Urinary bladder (tissue), 3 donors: ENCODE measurements at regions not wholly inside any gene's neighbourhood (a gene's known extent, or its start where the extent isn't known, plus 50 kb on each side); places are given as distances from the start of the nearest gene placed in this dataset.

ENCODE experiments used
- DNase-seq: peaks from one replicate; pipeline ENCODE4 v3.0.0-alpha.2; 2015; ENCODE audit errors: extremely low spot score
- H3K27ac ChIP-seq: one replicate; pipeline ENCODE4 v1.5.1; 2013; ENCODE audit warnings: low read depth, mild to moderate bottlenecking, moderate library complexity
- H3K36me3 ChIP-seq: one replicate; pipeline ENCODE4 v1.6.1; 2013; ENCODE audit warnings: mild to moderate bottlenecking, moderate library complexity; ENCODE audit not compliant: insufficient read depth
- H3K4me1 ChIP-seq: one replicate; pipeline ENCODE4 v1.6.1; 2013; ENCODE audit warnings: mild to moderate bottlenecking, moderate library complexity; ENCODE audit not compliant: insufficient read depth
- H3K4me3 ChIP-seq: one replicate; pipeline ENCODE4 v1.5.1; 2013; ENCODE audit warnings: low read depth, low read length
- WGBS: extraction: QIAGEN DNeasy Blood & Tissue Kit; methylation state at CpG from one replicate; pipeline ENCODE4 v1.1.7; 2013; 5-methylcytosine and 5-hydroxymethylcytosine counted together
- donor health status: healthy with polysubstance abuse.
- donor health status: healthy.

DNA sequence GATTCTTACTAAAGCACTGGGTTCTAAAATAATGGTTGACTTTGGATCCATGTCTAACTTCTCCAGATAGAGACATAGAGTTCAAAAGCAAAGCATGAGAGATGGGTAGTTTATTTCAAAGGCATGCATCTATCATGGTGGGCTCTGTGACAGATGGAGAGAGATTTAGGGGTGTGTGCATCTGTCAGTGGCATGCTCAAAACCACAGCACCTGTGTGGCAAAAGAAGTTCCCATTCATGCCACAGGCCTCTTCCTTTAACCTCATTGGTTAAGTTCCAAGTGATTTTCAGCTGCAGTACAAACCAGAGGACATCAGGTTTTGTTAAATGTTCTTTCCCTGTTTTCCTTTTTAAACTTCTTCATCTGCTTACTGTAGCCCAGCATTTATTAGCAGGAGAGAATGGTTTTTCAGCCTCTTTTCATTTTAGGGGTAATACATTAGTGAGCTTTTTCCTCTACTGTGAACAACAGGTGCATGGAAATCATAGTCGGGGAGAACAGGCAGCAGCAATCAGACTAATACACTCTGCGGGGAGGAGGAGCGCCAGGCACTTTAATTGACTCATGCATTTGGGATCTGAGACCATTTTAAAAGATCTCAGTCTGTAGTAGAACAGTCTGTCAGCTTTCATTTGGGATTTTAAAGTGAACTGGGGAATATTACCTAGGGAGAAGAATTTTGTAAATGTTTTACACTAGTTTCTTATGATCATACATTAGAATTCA lies 52.4 kb upstream of the UPP2 start:
- no peak overlapping the region for H3K27ac ChIP-seq
- no peak overlapping the region for H3K4me3 ChIP-seq
- H3K4me1 ChIP-seq, result no peaks in the 10 kb centered on the region
- no peak for DNase-seq
- WGBS, result 83% methylated on average over 3 of the region's 3 CpGs
- H3K36me3 ChIP-seq, result no peaks in the 10 kb centered on the region

DNA sequence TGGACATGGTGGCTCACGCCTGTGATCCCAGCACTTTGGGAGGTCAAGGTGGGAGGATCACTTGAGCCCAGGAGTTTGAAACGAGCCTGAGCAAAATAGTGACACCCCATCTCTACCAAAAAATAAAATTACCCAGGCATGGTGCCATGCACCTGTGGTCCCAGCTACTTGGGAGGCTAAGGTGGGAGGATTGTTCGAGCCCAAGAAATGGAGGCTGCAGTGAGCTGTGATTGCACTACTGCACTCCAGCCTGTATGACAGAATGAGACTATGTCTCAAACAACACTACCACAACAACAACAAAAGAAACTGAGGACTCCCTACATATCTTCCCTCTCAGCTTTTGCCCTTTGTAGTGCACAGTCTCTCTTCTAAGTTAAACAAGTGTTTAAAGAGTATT lies 53.3 kb upstream of the UPP2 start:
- Histone ChIP-seq H3K4me3 (no peak overlapping the region), H3K4me1 (no peaks in the 10 kb centered on the region), H3K36me3 (no peaks in the 10 kb centered on the region), H3K27ac (no peak overlapping the region)
- no peak for DNase-seq
- 90% methylated on average over 3 of the region's 3 CpGs for WGBS

DNA sequence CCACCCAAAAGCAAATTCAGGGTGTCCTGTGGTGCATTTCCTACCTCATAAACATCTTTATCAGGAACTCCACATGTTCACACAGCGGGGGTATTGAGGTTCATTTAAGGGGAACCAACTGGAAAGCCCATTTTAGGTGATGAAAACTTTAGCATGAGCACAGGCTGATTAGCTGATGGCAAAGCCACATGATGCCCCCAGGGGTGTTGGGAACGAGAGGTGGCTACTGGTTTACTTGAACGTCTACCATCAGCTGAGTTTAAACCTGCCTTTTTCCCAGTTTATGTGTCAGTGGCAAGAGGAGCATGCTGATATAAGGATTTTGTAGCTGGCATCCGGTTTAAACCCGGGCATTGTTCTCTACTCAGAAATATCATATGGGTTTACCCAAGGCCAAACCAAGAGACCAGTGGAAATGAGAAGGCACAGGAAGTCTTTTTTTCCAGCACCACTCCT lies 54.5 kb upstream of the UPP2 start:
- Histone ChIP-seq H3K4me3 (no peak overlapping the region), H3K4me1 (no peaks in the 10 kb centered on the region), H3K36me3 (no peaks in the 10 kb centered on the region), H3K27ac (no peak overlapping the region)
- no peak for DNase-seq
- WGBS, result 71% methylated on average over 5 of the region's 5 CpGs

DNA sequence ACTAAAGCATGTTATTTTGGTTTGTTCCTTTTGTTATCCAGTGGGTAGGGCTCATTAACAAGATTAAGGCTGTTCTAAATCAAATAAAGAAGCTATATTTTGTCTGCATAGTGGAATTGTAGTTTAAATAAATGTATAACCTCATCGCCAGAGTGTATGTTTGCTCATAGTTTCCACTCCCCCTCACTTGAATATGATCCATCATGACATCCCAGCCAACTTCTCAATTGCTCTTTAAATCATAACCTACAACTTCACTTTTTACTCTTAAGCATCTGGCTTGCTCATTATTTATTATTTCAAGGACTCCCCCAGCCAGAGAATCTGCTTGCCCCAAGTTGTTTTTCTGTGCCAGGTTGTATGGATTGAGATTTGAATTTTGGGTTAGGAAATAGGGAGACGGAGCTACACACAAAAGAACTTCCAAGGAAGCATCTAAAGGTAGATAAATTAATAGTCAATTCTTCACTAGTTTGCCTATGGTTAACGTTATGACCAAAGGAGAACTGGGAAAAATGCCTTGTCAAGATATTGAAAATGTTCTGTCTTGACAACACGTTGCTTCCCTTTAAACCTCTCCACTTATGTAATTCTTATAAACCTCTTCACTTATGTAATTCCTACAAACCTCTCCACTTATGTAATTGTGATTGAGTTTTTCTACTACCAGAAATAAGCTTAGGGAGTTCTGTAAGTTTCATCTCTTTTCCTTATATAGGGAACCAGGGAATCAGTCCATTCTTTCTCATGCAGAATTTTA lies 55.4 kb upstream of the UPP2 start:
- no peak overlapping the region for H3K27ac ChIP-seq
- H3K4me3 ChIP-seq, result no peak overlapping the region
- no peaks in the 10 kb centered on the region for H3K4me1 ChIP-seq
- WGBS, result 63% methylated on average over 4 of the region's 4 CpGs
- DNase-seq, result no peak
- no peaks in the 10 kb centered on the region for H3K36me3 ChIP-seq

DNA sequence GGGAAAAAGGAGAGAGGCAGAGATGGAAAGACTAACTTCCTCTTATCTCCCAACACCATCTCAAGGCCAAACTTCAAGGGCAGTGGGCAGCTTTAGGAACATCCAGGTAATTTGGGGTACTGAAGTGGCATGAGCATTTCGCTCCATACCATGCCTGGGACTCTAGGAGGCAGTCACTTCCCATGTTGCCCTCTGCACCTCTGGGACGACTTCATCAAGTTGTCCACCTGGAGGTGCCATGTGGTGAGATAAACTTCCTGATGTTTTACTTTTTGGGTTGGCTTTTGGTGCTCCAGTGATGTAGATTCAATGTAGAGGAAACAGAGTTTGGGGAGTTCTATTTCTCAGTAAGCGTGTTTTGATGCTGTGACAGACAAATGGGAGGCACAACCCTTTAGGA lies 56.3 kb upstream of the UPP2 start:
- Histone ChIP-seq H3K4me1 (no peaks in the 10 kb centered on the region), H3K27ac (no peak overlapping the region), H3K36me3 (no peaks in the 10 kb centered on the region), H3K4me3 (no peak overlapping the region)
- DNase-seq, result no peak
- 93% methylated on average over 3 of the region's 3 CpGs for WGBS

DNA sequence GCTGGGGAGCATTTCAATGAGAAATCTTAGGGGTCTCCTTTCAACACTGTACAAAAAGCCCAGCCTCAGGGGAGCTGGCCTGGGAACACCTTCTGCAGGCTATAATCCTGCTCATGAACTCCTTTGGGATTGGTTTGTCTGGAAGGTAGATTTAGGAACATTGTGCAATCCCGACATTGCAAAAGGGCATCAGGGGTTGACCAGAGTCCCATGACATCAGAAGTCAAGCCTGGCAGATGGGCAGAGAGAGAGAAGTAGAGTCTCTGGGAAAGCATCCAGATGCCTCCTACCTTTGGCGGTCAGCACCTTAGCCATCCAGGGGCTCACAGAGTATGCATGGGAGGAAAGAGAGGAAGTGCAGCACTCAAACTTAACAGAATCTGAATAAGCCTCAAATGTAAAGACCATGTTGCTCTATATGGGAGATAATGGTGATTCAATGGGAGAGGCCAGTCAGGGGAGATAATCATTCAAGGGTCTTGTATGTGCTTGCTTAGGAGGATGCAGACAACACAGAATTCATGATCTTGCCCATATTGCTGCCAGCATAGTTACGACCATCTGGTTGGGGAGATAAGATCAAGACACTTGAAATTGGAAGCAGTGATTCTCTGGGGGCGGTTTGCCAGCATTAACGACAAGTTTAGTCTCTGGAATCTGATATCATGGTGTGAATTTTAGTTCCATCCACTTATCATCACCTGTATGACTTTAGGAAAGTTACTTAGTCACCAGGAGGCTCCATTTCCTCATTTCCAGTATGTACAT lies 58.3 kb upstream of the UPP2 start:
- Histone ChIP-seq H3K36me3 (no peaks in the 10 kb centered on the region), H3K27ac (no peak overlapping the region), H3K4me3 (no peak overlapping the region), H3K4me1 (no peaks in the 10 kb centered on the region)
- no peak for DNase-seq
- WGBS, result 73% methylated on average over 5 of the region's 5 CpGs

DNA sequence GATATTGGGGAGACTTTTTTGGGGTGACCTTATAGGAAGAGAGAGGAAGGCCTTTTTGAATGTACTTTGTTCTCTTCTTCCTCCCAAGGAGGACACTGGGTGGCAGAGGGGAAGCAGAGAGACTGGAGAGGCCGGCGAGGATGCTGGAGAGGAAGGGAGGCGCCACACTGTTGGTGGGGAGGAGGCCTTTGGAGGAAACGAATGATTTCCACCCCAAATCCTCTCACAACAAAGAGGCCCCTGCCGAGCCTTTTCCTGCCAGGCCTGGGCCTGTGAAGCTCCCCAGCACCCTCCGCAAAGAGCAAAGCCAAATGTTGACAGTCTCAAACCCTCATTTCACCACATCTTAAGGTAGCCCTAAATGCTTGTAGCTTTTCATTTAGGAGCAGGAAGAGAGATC lies 59.0 kb upstream of the UPP2 start:
- Histone ChIP-seq H3K27ac (no peak overlapping the region), H3K4me1 (no peaks in the 10 kb centered on the region), H3K36me3 (no peaks in the 10 kb centered on the region), H3K4me3 (no peak overlapping the region)
- WGBS, result 73% methylated on average over 6 of the region's 6 CpGs
- DNase-seq, result no peak

DNA sequence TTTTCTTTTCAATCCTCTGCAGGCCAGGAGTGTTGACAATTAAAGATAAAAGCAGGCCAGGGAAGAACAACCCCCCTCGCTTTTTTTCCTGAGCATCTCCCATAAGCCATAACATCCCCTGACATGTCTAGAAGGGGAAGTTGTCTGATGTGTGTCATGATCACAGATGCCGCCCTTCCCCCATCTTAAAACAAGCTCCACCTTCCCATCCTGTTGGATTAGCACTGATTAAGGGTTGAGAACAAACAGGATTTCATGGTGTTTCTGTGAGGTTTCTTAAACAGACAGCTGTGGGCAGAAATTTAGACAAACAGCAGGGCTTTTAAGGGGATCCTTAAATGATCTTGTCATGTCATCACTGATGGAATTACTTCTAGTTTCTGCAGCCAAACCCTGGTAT lies 59.4 kb upstream of the UPP2 start:
- no peaks in the 10 kb centered on the region for H3K4me1 ChIP-seq
- no peak for DNase-seq
- WGBS, result 50% methylated on average over 2 of the region's 2 CpGs
- H3K27ac ChIP-seq, result no peak overlapping the region
- no peaks in the 10 kb centered on the region for H3K36me3 ChIP-seq
- H3K4me3 ChIP-seq, result no peak overlapping the region

DNA sequence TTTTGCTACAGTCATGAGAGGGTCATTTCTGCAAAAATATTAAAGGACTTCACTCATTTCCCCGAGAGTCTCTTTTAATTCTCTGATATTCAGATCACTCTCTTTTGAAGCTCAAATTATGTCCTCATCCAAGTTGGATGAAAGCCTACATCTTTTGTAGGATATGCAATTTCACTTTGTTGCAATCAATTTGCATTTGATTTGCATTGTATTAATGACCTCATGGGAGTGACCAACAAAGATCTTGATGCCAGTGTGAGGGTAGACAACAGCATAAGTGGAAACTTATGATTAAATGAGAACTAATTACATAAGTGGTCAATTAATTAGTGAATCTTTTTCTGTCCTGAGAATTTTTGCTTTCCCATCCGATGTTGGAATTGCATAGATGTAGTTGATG lies 60.3 kb upstream of the UPP2 start:
- 88% methylated on average over 2 of the region's 2 CpGs for WGBS
- H3K4me3 ChIP-seq, result no peak overlapping the region
- H3K36me3 ChIP-seq, result no peaks in the 10 kb centered on the region
- H3K27ac ChIP-seq, result no peak overlapping the region
- H3K4me1 ChIP-seq, result no peaks in the 10 kb centered on the region
- no peak for DNase-seq

DNA sequence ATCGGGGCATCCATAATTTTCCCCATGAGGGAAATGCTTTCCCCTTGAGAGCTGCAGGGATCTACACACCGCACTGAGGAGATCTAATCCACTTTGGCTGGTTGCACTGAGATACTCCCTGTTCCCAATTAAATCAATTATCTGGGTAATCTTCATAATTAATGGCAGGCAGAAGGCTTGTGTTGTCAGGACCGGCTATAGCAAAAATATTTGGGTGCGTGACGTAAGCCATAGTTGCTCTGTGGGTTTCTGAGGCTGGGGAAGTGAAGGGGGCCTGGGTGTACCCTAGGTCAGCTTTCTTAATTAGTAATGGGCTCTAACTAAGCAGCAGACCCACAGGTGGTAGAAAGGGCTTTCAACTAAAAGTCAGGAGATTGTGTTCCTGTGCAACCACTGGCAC lies 62.8 kb upstream of the UPP2 start:
- H3K27ac ChIP-seq, result no peak overlapping the region
- no peaks in the 10 kb centered on the region for H3K4me1 ChIP-seq
- no peak overlapping the region for H3K4me3 ChIP-seq
- no peaks in the 10 kb centered on the region for H3K36me3 ChIP-seq
- no peak for DNase-seq
- 84% methylated on average over 5 of the region's 5 CpGs for WGBS

DNA sequence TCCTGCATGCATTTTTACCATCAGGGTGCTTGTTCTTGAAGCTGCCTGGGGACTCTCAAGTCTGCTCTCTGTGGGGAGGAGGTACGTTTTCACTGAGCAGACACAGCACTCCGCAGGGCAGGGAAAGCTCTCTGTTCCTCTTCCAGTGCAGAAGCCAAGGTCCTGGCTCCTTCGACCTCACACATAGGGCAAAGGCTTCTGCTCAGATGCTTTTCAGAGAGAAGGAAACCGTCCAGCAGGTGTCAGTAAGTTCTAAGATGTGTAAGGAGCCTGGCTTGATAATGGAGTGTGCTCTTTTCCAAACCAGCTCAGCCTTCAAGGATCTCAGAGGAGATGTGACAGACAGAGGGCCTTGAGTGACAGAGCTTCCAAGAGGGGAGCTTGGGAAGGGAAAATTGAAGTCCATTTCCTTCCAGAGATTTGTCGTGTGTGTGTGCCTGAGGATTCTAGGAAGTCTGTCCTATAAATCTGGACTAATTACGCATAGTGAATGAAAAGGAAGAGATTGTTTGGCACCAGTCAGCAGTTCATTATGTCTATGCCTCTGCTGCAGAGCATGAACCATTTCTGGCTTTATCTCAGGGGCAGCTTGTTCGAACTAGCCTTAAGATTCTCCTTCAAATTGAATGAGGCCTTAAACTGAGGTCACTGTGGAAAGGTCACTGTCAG lies 67.3 kb upstream of the UPP2 start:
- WGBS, result 40% methylated on average over 7 of the region's 7 CpGs
- H3K27ac ChIP-seq, result no peak overlapping the region
- no peaks in the 10 kb centered on the region for H3K36me3 ChIP-seq
- H3K4me3 ChIP-seq, result no peak overlapping the region
- DNase-seq, result no peak
- H3K4me1 ChIP-seq, result no peaks in the 10 kb centered on the region

DNA sequence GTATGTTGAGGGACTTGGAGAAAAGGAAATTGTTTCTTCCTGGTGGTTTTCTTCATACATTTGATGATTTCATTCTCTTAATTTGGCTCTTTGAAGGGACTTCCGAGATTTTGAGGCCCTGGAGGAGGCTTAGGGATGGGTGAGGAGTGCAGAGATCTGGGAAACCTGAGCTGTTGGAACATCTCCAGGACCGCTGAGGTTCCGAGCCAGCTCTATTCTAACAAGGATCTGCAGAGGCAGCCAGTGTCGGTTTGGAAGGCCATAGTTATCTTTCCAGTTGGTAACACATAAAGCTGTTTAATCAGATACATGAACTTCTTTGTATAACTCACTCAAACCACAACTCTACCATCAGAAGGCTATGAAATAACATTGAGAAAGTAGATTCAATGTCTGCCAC lies 70.3 kb upstream of the UPP2 start:
- Histone ChIP-seq H3K4me1 (no peaks in the 10 kb centered on the region), H3K4me3 (no peak overlapping the region), H3K36me3 (no peaks in the 10 kb centered on the region), H3K27ac (no peak overlapping the region)
- no peak for DNase-seq
- WGBS, result 51% methylated on average over 4 of the region's 4 CpGs

DNA sequence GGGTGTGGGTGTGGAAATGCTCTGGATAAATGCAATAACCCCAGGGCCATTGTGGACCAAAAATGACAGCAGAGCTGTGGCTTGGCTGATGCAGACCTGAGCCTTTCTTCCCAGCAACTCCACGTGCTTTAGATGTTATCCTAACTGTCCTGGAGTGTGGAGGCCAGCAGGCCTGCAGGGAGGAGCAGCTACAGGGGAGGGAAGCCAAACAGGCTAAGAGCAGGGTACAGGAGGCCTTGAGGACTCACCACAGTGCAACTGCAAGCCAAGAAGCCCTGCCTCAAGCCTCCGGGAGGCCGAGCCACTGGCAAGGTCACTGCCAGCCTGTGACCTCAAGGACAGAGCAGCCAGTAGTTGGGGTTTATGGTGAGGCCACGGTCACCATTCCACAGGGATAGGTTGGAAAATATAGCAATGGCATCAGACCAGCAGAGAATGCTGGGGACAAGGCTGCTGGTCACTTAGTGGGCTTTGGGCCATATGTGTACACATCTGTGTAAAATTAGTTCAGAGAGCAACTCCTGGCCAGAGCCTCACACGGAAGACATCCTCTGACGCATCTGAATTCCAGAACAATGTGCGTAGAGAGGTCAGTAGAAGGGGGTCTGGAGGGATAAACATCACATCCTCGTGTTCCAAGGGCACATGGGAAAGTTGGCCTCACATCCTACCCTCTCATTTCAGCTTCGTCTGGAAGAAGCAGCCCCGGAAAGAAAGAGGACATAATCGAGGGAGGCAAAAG lies 76.2 kb upstream of the UPP2 start:
- WGBS, result 77% methylated on average over 11 of the region's 11 CpGs
- H3K27ac ChIP-seq, result no peak overlapping the region
- H3K4me1 ChIP-seq, result no peaks in the 10 kb centered on the region
- no peak for DNase-seq
- H3K4me3 ChIP-seq, result no peak overlapping the region
- no peaks in the 10 kb centered on the region for H3K36me3 ChIP-seq
